ENCODE measurements at regions not wholly inside any gene's neighbourhood (a gene's known extent, or its start where the extent isn't known, plus 50 kb on each side); places are given as distances from the start of the nearest gene placed in this dataset.

GRCh38 chr15:81781395-81781794 lies 264.4 kb downstream of the MEX3B start:
- TF ChIP-seq CTCF (IDR thresholded peaks at IDR 0.05) (no peak), POLR2A (IDR thresholded peaks at IDR 0.05) (no peak)
